GM18498 (cell line): ENCODE measurements at regions not wholly inside any gene's neighbourhood (a gene's known extent, or its start where the extent isn't known, plus 50 kb on each side); places are given as distances from the start of the nearest gene placed in this dataset.

Experiments used
- ATAC-seq: cut with Tn5 transposase; IDR thresholded peaks from one replicate; pipeline ENCODE4 v1.9.1; 2021; ENCODE audit warnings: mild to moderate bottlenecking, moderate library complexity; ENCODE audit not compliant: unreplicated experiment

DNA sequence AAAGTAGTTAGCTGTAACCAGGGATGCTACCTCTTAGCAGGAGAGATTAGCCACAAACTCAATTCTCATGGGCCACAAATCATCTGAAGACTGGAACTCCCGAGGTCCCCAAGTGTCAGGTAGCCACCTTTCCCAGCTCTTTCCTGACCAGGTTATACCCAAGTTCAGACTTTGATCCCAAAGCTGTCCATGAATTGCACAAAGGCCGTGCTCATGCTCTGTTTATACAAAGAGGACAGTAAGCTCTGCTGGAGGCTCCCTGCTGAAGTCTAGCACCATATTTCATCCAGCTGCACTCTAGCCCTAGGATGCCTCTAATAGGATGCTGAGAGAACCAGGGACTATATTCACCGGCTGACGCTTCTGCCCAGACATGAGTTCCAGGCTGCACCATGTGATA is 271.0 kb upstream of the ADAMTSL1 start:
- no peak for ATAC-seq

DNA sequence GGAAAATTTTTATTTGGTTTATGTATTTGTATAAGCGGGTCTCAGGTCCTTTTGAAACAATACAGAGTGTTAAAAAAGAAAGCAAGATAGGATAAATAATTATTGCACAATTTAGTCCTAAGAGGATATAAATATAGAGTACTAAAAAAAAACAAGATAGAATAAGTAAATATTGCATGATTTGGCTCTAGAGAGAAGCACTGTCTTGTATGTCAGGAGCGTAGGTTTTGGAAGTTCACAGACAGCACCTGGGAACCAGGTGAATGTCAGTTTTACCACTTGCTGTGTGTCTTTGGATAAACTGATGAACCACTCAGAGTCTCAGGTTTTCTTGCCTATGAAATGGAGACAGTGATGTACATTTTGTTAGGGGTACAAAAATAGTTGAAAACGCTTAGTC is 266.2 kb upstream of the ADAMTSL1 start:
- no peak for ATAC-seq

DNA sequence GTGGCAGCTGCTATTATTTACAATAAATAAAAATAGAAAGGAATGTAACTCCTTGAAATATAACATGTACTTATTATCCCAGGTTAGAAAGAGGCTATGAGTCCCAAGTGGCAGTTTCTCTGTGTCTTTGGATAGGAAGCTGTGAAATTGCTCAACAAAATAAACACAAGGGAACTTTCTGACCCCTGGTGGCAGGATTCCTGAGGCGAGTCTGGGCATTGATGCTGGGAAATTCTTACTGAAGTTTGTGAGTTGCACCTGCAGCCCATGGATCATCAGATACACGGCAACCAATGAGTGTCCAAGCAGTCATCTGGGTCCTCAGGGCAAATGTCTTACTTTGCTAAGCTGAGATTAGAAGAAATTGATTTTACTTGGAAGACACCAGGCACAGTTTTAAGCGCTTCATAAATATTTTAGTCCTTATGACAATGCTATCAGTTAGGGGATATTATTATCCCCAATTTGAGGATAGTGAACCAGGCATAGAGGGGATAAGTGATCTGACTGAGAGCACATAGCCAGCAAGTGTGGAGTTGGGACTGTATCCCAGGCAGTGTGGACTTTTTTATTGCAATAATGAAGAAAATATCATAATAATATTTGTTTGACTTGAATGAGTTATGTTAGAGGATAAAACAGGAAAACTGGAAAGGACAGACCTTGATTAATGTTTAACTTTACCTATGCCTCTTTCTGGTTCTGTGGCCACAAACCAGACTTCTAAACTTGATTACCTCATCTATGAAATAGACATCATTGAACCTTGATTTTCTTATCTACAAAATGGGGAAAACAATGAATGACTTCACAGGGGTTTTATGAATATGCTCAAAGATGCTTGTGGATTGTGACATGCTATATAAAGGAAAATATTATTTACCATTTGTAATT is 265.5 kb upstream of the ADAMTSL1 start:
- ATAC-seq, result no peak

DNA sequence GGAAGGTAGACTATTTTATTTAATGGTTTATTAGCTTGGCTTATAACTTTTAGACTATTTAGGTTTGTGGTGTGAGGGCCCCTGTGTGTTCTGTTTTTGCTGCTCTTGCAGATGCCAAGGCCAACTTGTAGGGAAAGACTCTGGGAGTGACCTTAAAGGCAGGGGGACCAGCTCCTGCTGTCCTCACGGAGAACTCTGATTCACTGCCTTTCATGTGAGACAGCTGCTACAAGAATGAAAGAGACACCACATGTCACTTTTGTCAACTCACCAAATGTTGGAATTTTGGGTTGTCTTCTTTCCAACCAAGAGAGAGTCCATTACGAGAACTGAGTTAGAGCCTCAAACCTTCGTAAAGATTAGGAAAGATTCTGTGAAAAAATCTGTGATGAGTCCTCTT is 258.3 kb upstream of the ADAMTSL1 start:
- no peak for ATAC-seq

DNA sequence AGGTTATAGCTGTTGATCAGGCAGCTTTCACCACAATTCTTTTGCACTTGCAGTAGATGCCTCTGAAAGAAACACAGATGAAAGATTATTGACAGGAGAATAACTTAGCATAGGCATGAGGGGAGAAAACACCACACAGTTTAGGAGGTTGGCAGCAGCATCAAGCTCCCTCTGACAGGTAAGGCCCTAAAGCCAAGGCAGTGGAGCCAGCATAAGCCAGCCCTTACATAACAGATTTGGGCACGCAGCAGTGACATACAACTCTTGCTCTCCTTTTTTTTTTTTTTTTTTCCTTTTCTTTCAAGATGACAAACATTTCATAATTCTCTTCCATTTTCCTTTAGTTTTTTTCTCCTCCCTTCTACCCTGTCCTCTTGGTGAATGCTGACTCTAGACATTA is 257.6 kb upstream of the ADAMTSL1 start:
- no peak for ATAC-seq

DNA sequence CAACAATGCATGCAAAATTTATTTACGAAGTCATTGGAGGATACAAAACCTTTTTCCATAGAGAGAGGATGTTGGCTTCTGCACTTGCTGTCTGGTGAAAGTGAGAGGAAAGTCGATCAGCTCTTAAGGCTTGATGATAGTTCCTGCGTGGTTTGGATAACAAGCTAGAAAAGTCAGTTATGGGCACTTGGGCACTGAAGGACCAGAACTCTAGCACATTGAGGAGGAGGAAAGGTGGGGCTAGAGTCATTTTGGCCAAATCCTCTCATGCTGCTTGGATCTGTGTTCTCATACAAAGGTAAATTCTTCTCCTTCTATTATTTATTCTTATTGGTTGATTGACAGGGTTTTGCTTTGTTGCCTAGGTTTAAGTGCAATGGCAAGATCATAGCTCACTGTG is 245.9 kb upstream of the ADAMTSL1 start:
- no peak for ATAC-seq

DNA sequence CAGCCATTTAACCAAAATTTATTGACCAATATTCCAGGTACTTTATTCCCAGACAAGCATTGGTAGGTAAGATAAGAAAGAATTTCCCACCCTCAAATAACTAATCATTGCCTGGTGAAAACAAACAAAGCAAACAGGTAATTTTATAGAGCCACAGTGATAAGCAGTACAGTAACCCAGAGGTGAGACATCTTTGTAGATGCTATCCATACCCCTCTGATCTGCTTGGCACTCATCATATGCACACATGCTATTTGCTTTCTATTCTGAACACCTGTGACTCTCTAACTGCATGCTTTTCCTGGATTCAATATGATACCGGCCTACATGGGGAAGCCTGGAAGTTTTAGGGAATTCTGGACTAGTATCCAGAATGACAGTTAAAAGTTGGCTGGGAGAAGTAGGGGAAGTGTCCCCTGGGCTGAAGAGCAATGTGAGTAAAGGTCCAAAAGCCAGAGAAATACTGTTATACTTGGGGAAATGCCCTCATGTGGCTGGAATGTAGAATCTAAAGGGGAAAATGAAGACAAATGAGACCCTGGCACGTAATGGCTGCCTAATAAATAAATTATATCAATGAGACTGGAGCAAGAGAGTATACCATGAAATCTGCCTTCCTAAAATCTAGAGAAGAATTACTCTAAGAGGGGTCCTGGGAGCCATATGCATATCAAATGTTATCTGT is 243.8 kb upstream of the ADAMTSL1 start:
- ATAC-seq, result no peak

DNA sequence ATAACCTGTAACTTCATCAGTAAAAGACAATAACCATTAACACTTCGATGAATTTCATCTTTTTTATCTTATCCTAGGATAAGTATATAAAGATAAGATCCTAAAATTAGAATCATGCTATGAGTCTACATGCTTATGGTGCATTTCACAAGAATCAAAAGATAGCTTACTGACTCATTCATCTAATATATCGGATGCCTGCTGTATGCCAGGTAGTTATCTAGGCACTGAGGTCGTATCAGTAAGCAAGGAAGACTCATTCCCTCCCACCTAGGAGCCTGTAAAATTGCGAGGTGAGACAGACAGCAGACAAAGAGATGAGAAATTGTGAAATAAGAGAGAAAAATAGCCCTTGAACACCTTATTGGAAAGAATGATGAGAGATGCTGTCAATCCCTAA is 240.6 kb upstream of the ADAMTSL1 start:
- ATAC-seq, result no peak

DNA sequence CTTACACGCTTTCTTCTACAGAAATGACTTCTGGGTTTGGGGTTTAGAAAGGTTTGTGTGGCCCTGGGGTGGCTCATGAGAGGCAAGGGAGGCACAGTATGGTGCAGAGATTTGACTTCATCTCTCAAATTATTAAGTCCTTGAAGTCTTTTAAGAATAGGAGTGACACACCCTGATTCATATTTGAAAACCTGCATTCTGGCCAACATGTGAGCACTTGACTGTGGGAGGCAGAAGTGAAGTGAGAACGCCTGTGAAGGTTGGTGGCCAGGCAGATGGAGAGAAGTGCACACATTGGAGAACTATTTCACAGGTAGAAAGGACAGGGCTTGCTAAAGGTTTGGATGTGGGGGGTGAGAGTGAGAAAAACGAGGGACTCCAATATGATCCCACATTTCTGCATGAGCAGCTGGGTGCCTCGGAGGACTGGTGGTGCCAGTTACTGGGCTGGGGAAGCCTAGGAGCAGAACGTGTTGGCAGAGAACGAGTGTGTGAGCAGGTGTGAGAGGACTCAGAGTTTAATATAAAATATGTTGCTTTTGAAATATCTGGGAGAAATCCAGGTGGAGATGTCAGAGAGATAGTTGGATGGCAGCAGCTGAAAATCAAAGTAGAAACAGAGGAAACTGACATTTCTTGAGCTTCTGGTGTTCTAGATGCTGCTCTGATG is 240.0 kb upstream of the ADAMTSL1 start:
- no peak for ATAC-seq

DNA sequence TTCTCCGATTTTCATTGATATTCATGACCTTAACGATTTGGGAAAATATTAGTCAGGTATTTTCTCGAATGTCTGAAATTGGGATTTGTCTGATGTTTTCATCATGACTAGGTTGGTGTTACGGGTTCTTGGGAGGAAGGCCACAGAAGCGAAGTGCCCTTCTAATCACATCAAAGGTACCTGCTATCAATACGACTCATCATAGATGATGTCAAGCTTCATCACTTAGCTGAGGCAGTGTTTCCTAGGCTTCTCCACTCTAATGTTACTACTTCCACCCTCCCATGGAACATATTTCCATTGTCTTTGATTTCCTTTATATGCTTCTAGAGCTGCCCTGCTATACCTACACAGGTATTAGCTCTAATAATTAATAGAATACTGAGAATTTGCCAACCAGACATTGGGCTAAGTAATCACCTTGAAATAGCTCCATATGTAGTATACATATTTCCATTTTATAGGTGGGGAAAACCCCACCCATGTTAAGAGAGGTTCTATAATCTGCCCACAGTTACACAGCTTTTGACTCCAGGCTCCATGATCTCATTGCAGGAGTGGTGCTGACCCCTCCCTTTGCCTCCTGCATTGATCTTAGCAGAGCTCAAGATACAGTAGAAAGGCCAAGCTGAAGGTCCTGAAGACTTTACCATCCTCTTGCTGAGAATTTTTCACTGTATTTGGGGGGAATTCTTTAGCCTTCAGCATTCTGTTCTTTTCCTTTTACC is 238.6 kb upstream of the ADAMTSL1 start:
- no peak for ATAC-seq

DNA sequence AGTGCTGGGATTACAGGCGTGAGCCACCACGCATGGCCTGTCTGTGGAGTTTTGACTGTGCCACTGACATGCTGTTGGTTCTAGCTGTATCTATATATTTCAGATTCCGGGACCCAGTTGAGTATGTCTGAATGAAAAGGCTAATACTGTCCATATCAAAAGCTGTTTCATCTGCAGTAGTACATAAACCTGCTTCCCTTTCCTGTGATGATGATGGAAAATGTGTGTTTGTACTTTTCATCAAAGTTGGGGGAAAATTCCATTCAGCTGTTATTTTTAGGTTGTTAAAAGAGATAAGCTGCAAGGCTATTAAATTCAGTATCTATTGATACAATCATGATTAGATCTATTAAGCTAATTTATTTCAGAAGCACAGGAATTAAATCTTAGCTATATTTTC is 237.6 kb upstream of the ADAMTSL1 start:
- no peak for ATAC-seq

DNA sequence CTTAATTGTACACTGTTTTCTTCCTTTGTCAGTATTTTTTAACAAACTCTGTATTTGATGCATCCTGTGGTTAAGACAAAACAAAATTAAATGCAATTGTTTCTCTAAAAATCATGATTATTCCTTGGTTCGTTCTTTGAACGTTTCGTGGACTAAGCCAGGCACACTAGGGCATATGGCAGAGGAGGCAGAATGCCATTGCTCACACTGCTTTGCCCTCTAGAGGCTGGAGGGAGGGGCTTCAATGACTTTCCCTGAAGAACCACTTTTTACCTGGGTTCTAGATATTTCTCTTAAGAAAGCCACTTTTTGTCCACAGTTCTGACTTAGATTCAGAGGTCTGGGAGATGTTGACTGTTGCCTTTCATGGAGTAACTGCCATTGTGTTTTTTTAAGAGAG is 236.2 kb upstream of the ADAMTSL1 start:
- no peak for ATAC-seq

DNA sequence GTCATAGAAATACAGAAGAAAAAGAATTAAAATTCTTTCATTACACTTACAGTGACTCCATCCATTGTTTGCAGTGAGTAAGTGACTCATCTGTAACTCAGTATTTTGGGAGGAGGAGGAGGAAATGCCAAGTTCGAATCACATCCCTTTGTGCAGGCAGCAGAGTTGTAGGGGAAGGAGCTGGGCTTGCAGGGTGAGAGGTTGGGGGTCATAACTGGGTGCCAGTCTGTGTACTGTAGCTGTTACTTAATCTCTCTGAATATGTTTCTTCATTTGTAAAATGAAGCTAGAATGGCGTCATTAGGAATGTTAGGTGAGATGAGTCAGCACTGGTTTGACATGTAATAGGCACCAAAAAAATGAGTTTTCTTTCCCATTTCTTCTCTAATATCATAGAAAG is 235.7 kb upstream of the ADAMTSL1 start:
- ATAC-seq, result no peak

DNA sequence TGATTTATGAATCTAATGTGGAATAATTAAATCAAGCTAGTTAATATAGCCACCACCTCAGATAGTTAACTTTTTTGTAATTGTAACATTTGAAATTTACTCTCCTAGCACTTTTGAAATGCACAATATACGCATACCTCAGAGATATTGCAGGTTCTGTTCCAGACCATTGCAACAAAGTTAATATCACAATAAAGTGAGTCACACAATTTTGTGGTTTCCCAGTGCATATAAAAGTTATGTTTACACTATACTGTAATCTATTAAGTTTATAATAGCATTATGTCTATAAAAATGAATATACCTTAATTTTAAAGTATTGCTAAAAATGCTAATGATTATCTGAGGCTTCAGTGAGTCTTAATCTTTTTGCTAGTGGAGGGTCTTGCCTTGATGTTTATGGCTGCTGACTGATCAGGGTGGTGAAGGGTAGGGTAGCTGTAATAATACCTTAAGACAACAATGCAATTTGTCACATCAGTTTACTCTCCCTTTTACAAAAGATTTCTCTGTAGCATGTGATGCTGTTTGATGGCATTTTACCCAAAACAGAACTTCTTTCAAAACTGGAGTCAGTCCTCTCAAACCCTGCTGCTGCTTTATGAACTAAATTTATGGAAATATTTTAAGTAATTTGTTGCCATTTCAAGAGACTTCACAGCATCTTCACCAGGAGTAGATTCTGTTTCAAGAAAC is 235.1 kb upstream of the ADAMTSL1 start:
- ATAC-seq, result no peak

DNA sequence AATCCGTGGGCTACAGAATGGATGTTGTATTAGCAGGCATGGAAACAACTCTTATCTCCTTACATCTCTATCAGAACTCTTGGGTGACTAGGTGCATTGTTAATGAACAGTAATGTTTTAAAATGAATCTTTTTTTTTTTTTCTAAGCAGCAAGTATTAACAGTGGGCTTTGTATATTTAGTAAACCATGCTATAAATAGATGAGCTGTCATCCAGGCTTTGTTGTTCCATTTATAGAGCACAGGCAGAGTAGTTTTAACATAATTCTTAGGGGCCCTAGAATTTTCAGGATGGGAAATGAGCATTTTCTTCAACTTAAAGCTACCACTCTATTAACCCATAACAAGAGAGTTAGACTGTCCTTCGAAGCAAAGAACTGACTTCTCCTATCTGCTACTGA is 233.7 kb upstream of the ADAMTSL1 start:
- ATAC-seq, result no peak

DNA sequence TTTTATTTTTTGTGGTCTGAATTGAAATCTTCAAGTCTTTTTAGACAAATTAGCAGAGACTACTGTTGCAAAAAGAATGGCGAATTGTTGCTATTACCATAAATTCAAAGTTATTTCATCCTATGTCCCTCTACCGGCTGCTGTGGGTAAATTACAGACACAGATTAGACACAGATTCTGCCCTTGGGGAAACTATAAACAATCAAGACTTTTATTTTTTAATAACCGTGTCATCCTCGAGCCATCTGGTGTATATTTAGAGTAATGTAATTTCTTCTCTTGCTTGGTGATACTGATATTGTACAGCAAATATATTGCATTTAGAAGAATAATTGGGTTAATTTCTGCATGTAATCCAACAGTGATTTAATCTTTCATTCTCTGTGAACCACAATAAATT is 228.0 kb upstream of the ADAMTSL1 start:
- ATAC-seq, result no peak

DNA sequence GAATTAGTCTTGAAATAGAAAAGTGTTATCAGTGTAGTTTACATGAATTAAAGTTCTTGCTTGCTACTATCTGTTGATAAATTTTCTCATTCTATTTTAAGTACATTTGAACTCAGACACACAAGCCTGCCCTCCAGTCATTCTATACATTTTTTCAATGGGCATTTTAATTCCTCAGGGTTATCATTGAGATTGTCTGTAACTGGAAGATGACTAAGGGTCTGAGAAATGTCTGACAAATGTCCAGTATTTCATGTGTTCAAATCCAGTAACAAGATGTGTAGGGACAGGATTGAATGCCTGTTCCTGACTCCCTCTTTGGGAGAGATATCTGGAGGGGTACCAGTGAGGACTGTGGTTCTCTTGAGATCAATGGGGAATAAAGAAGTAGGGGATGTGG is 223.9 kb upstream of the ADAMTSL1 start:
- ATAC-seq, result no peak

DNA sequence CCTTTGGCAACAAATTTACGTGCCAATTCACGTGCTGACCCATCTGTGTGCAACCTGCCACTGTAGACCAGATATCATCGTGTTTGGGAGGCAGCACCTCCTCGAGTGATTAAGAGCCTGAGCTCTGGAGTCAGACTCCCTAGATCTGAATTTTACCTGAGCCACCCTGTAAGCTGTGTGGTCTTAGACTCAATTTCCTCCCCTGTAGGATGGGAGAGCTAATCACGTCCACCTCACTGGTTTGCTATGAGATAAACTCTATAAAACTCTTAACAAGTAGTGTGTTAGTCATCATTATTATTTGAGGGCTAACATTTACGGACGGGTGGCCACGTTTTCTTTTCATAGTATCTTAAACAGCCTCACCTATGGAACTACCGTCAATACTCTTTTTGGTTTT is 220.0 kb upstream of the ADAMTSL1 start:
- no peak for ATAC-seq

DNA sequence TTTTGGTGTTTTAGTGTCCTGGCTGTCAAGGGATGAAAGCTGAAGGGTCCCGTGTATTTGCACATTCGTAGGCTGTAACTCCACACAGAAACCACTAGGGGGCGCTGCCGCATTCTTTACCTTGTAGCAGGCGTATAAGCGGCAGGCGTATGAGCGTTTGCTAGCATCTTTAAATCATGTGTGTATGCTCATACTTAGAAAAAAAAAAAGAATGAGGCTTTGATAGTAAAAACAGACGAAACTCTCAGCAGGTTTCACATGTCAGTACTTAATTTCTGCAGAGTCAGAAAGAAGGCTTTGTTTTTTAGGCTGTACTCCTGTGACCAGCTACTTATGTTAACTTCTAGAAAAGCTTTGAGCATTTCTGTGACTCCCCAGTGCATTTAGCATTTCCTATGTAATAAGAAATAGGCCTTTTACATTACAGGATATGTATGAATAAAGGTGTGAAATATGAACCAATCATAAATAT is 218.8 kb upstream of the ADAMTSL1 start:
- peak; percentile 93 for ATAC-seq

DNA sequence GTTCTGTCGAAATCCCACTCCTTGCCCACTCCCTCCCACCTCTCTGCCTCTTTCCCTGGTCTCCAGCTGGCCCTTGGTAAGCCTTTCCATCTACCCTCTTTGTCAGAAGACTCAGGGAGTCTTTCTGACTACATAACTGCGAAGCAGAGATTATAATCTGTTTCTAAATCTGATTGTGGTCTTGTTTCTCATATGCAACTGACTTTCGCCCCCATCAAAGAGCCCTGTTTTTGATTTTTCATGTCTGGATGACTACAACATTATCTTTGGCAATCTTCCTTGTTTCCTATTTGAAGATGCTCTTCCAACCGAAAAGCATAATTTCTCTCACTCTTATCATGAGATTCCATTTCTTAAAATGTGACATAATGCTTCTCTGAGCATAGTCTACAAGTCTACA is 218.2 kb upstream of the ADAMTSL1 start:
- ATAC-seq, result no peak

DNA sequence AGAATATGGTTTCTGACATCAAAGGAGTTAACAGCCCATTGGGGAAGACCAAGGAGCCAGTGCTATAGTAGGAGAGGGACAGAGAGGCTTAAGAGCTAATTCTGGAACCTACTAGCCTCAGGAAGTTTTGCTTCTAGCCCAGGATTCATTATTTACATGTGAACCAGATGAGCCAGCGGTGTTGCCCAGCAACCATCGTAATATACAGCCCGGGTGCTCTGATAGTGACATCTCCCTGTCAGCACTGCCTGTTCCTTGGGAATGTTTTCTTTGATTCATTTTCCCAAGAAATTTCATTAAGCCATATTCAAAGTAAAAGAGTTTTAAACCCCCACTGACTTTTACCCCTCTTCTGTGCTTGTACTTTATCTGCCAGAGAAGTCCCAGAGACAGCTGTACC is 217.4 kb upstream of the ADAMTSL1 start:
- ATAC-seq, result no peak
